ENCODE measurements at regions not wholly inside any gene's neighbourhood (a gene's known extent, or its start where the extent isn't known, plus 50 kb on each side); places are given as distances from the start of the nearest gene placed in this dataset.

DNA sequence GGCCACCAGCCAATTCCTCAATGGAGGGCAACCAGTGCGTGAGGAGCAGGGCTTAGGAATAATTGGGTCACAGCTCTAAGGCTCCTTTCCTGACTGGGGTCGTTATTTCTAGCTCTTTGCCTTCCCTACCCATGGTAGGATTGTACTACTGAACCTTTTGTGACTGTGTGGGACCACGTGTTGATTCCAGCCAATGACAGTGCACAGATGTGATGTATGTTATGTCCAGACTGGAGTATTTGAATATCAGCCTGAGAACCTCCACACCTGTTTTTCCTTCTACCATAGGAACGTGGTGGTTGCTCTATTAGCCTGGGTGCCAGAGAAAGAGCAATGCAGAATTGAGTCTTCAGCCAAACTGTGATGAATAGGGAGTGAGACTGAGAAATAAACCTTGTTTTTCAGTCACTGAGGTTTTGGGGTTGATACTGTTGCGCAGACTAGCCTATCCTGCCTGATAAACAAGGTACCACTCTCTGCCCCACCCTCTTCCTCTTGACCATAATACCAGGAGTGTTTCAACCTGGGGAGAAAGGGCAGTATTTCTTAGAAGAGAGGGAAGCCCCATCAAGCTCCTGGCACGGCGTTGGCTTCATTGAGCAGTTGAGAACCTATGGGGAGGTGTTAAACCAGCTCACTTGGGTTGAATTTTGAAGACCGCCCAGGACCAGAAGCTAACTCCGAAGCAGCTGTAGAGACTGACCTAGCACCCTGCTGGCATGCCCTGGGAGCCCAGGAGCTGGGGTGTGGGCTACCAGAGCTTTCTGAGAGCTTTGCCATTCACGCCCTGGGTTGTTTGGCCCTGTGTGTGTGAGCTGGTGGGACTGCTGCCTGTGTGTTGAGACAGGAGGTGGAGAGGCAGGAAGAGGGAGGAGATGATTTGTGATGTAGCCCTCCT is 105.5 kb upstream of the BACH2 start:
- DNase-seq = no peak

DNA sequence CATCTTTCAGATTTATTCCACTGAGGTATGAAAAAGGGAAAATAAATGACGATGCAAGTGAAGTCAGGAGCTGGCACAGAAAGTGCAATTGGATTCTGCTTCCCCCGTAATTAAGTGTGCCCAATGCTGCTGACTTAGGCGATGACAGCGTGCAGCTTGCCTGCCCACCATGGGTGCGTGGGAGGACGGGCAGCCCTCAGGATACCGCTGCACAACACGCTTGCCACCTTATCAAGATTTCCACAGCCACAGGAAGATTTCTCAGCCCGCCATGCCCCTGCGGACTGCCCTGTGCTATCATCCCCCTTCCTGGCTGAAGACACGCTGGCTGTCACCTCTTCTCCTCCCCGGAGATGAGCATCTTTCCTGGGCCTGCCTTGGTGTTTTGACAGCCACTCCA is 103.3 kb upstream of the BACH2 start:
- no peak for DNase-seq

DNA sequence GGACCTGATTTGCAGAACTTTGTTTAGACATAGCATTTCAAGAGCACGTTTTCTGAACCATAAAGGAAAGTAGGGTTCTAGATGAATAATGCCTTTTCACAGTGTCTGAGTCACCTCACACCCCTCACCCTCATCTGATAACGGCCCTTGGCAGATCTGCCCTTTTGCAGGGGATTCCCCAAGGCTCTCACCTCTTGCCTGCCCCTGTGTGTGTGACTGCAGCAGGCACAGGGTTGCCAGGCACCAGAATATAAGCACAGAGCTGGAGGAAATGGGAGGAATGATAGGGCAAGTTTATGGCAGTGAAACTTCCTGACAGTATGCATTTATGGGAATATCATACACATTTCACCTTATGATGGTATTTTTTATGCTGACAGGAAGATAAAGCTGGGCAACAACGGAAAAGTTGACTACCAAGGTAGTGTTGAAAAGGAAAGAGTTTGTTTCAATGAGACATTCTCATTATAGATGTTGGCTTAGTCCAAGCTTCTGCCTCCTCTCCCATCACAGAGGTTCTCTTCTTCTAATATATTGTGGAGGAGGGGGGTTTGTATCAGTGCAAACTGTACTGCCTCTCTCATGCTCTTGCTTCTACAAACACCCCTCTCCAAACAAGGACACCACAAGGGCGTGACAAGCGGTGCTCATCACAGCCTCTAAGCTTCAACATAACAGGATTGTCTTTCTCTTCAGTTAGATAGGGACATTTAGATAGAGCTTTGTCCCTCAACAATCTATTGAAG is 101.5 kb upstream of the BACH2 start:
- no peak for DNase-seq

DNA sequence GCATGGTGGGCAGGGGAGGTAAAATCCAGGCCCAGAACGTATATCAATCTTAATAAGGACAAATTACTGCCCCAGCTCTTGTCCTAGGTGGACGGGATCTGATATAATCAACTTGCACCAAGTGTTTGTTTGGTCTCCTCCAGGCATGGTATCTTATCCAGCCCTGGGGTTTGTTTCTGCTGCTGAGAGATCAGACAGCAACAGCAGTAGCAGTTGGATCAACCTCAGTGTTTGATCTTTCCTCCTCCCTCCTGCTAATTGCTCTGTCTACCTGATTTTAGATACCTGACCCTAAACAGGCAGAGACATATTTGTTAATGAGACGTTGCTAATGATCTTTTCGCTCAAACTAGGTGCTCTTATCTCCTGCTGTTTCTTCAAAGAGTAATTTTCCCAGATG is 100.4 kb upstream of the BACH2 start:
- DNase-seq = no peak

DNA sequence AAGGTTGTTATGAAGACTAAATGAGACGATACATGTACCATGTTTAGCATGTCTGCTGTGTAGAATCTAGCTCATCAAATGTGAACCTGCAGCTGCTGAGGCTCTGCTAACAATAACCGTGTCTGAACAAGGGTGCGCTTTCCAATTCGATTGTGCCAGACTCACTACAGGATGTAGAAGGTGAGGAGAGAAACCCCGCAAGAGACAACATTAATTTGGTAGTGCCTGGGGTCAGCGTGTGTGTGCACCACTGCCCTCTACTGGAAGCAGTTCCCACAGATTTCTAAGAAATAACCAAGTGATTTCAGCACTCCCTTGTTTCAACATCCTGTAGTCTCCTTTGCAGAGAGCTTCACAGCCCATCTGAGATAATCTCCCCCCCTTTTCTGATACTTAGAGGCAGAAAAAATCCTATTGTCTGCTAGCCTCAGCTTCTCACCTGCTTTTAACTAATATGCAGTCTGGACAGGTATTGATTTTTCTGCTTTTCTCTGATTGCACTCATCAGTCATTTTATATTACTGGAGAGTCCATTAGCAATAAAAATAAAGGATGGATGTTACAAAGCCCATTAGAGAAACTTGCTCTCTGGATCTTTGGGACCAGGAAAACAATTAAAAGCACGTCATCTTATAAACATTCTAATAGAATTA is 96.7 kb upstream of the BACH2 start:
- DNase-seq = peak; percentile 89

DNA sequence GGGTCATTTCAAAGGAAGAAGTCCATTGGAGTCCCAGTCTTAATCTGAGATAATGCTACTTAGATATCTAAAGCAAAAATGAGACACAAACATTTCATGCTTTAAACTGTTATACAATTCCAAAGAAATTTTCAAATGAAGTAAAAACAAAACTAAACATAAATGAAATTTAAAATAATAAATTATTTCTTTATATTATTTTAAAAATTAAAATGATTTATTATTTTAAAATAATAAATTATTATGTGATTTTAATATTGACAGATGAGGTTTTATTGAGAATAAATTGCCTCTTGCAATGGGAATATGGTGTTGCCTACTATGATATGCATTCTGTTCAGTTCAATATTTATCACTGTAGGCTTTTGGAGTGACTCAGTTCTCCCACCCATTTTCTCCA is 93.7 kb upstream of the BACH2 start:
- DNase-seq = no peak

DNA sequence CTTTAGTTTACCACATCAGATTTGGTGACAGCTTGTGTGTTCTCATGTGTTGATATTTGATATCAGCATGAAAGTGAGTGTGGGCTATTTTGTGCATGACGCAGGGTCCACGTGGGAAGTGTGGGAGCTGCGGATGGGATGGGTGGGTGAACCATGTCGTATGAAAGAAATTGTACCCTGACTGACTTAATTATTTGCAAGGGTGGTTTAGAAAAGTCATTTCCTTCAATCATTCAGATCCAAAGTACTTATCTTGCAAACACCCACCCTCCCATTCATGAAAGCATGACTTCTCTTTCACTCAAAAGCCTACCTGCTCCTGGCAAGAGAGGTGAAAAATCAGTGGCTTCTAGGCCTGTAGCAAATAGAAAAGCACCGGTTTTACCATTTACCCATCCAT is 91.8 kb upstream of the BACH2 start:
- no peak for DNase-seq

DNA sequence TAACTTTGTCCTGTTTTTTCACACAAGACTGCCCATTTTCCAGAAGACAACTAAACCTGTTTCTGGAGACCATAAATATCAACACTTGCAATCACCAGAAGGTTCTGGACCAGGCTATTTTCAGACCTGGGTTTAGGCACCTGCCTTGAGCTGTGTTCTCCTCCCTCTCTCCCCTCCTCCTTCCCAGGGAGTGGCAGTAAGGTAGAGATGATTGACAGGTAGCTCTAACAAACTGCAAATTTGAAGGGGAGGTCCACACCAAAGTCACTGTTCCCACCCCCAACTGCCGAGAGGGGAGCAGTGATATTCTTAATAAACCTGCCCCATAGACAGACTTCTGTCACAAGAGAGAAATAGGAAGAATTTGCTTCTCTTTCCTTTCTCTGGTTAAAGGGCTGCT is 91.2 kb upstream of the BACH2 start:
- no peak for DNase-seq

DNA sequence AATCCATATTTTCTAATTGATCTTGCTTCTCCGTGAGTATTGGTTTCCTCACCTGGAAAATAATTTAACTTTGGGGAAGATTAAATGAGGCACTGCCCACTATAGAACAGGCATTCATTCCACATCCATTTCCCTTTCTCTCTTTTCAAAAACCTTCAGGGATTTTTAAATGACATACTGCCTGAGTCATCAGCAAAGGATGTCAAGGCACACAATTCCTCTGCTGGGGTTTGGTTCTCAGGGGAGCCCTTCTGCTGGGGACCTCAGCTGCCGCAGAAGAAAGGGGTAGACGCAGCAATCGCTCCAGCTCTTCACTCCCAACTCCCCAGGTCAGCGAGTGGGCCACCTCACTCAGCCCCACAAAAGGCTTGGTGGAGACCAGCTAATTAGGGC is 90.7 kb upstream of the BACH2 start:
- DNase-seq = no peak

DNA sequence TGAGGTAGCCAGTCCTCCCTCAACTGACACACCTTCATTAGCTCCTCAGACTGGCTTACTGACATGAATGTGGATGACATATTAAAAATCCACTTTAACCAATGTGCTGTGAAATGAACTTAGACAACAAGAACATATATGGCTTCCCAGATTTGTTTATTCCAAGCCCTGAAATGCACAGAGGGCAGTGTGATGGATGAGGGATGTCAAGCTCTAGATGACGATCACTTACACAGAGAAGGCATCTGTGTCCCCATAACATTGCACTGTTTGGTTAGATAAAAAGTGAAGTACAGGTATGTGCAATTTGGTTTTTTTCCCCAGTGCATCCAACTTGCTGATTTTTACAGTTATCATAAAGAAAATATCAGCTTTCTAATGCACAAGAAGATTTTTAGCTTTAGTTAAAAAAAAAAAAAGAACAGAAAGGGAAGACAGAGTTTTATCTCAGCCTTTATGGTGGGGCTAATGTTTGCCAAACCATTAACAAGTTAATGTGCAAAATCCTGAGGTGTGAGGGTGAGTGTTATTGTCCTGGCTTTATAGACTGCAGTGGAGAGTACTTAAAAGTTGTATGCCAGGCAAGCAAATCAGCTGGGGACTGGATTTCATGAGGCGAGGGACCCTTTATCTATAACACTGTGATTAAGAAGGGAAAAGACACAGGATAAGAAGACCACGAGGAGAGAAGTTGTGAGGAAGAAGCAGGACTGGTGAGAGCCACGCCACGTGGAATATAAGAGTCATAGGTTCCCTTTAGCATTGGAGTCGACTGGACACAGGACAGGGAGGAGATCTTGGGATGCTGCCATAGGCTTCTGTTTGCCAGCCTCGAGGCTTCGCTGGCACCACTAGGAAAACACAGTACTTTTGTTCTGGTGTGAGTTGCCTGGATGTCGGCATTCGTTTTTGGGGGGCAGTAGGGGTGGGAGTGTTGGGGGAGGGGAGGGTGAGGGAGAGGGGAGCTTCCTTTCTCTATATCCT is 90.0 kb upstream of the BACH2 start:
- no peak for DNase-seq

DNA sequence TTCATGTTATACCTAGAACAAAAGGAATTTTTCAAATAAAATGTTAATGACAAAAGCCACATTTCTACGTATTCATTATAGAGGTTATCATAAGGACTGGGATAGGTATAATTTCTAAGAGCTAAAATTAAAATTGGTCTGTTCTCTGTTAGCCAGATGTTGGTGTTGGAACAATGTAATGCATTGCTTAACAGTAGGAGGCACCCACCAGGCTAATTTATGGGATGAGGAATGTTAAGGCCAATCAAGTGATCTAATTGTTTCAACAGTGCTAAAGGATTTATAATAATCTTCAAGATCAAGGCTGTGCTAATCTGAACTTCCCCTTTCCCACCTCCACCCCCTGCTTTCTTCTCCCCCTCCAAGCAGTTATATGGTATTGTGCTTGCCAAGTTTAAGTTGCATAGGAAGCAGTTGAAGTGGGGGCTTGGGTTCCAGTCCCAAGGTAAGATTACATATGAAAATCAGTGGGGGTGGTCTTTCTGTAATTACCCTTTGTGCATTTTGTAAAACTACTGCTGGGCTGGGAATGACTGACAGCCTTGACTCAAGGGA is 89.2 kb upstream of the BACH2 start:
- DNase-seq = no peak

DNA sequence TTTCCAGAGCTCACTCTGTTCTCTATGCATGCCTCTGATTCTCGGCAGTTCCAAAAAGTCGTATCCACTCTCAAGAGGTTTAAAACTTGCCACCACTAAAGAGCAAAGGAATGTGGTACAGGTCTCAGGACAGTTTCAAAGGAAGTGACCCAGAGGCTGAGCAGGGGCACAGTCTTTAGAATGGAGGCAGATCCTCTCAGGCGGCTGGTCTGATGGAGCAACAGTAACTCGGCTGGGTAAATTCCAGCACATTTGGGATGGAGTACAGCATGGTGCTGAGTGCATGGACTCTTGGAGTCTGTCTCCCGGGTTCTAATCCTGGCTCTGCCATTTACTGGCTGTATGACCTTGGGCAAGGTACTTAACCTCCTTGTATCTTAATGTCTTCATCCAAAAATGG is 88.1 kb upstream of the BACH2 start:
- DNase-seq = no peak

DNA sequence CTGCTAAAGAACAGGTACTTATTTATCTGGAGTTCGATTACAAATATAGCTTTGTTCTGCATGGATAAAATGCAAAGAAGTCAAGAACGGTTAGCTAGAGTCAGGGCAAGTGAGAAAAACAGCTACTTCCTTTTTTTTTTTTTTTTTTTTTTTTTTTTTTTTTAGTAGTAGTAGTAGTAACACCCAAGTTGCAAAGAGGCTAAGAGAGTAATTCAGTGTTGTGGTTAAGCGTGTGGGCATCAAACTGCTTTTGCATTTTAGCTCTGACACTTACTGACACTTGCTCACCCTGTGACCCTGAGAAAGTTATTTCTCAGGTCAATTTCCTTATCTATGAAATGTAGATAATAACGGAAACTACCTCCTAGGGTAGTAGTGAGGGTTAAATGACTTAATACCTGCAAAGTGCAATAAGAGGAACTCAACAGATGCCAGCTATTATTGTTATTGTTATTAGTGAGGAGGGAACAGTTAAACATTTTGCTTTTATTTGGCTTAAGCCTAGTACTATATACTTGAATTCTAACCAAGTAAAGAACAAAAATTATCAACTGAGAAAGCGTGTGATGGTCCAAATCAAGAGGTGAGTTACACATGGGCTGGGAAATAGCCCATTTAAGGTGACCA is 86.7 kb upstream of the BACH2 start:
- no peak for DNase-seq

DNA sequence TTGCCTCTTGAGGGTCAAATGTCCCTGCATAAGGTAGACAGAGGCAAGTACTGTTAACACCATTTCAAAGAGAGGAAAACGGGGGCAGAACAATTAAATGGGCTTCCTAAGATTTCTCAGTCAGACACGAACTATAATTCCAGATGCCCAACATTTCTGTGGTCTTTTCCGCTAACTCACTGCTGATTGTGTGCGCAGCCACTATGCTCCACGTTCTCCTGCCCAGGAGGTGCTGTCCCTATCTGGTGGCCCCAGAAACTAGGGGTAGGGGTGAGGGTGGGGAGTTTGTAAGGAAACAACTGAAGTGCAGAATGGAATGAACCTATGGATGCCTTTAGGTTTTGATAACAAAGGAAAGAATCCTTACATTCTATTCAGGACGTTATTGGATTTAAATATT is 86.1 kb upstream of the BACH2 start:
- no peak for DNase-seq

DNA sequence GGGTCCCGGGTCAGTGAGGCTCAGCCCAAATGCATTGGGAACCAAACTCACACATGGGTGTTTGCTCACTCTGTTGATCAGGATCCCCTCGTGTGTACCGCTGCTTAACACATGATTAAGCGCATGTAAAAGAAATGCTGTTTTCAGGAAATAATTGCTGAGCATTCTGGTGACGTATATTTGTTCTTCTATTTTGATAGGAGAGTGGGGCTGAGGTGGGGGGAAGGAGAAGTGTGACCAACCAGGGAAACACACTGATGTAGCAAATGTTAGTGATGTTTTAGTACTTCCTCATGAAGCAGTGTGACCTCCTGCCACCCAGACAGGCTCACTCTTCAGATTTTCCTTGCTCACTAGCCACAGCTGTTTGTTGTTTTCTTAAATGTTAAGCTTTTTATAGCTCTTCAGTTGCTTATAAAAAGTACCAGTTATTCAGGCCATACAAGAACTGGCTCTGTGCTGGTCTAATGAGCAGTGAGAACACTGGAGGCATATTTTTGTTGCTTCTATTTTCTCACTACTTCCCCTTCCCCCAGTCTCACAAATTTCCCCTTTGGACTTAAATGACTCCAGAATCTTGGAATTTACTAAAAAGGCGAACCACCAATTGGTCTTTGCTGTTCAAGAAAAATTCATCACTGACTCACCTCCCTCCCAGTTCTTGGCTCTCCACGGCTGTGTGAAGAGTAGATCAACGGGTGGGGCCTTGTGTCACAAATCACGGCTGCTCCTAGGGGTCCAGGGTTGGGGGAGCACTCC is 79.2 kb upstream of the BACH2 start:
- DNase-seq = no peak

DNA sequence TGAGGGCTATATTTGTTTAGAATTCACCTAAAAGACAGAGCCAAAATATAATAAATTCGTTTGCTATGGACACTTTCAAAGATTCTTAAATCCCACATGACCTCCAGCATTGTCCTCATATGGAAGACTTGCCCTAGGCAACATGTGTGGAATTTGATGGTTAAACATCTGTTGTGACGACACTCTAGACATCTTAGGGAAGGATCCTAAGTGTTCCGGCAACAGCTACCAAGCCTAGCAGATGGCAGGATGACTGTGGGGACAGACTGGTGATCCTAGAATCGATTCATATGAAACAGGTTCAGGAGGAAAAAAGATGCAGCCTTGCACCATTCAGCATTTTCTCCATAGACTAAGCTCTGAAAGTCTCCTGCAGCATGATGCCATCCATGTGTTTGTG is 77.6 kb upstream of the BACH2 start:
- DNase-seq = no peak

DNA sequence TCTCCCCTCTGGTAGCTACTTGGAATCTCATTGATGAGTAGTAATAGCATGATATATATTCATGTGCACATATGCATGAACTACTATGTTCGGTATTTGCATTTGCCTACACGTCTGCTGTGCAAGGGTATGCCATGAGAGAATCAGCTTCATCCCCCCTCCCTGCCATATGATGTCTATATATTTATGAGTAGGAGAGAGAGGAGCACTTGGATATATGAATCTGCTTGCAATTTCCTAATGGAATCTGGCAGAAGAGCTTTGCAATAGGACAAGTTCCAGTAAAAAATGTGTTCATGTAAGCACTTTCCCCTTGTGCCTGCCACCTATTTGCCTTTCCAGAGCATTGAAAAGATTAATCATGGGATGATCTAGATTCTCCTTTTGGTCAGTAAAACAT is 76.2 kb upstream of the BACH2 start:
- no peak for DNase-seq

DNA sequence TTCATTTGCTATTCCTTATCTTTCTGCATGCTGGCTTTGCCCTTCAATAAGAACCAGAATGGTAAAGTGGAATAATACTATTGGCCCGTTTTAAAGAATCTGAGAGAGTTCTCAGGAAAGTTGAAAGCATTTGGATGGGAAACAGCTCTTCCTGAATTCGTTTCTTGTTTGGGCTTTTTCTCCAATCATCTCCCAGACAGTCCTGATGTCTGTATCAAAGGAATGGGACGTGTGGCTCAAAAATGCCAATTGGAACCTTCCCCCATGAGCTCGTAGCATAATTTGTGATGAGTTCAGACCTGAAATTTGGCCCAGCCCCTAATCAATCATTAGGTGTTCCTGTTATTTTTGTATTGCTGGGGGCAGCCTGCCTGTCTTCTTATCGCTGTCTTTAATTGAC is 75.8 kb upstream of the BACH2 start:
- DNase-seq = no peak

DNA sequence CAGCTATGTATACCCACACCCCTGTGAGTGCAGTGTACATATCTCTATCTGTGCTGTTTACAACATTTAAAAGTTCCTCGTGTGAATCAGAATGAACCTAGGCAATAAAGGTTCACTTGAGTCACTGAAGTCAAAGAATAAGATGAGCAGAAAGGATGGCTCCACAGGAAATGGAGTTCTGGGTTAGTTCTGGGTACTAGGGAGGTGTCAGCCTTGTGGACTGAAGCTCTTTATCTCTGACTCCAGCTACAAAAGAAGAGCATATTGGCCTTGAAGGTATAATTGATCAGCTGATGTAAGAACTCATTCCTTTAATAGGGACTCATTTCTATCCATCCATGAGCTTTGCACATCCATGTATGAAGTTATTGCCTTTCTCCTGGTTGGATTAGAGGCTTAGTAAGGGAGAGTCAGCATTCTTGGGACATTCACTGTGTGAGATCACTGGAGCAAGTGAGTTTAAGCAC is 73.9 kb upstream of the BACH2 start:
- no peak for DNase-seq

DNA sequence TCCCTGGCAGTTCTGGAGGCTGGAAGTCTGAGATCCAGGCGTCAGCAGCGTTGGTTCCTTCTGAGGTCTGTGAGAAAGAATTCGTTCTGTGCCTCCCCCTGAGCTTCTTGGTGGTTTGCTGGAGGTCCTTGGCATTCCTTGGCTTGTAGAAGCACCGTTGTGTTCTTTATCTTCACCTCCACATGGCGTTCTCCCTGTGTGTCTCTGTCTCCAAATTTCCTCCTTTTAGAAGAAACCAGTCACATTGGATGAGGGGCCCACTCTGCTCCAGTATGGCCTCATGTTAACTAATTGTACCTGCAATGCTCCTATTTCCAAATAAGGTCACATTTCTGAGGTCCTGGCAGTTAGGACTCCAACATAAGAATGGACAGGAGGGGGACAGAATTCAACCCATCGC is 73.0 kb upstream of the BACH2 start:
- DNase-seq = no peak

DNA sequence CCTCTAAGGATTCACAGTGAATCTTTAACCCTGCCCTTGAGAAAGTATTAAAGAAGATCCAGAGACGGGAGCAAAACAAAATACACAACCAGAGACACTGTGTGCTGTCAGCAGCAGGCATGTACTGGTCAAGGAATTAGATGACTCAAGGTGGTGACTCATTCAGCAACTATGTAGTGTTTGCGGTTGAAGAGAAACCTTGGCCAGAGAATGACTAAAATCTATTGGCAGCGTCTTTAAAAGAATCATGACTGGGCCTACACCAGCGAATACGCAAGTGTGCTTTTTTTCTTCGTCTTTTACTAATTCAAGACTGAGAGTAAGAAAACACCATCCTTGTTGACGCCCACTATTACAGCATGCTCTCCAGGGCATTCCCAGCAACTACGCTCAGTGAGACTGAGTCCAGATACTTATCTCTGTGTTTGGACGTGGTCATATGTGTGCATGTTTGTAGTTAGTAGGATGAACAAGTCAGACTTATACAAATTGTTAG is 72.4 kb upstream of the BACH2 start:
- DNase-seq = peak; percentile 78
